Stimulated activated CD4-positive, alpha-beta T cell treated with anti-CD3 and anti-CD28 coated beads, Interleukin-12 subunit alpha, Interleukin-12 subunit beta, amount 100 ng/mL, for 24 hours (primary cell): ENCODE measurements at regions not wholly inside any gene's neighbourhood (a gene's known extent, or its start where the extent isn't known, plus 50 kb on each side); places are given as distances from the start of the nearest gene placed in this dataset.

ENCODE experiments used
- DNase-seq, 2 experiments: peaks; one replicate each; pipeline ENCODE4 v3.0.0-alpha.2; 2020; ENCODE audit warnings: low read depth in 2 of 2

DNA sequence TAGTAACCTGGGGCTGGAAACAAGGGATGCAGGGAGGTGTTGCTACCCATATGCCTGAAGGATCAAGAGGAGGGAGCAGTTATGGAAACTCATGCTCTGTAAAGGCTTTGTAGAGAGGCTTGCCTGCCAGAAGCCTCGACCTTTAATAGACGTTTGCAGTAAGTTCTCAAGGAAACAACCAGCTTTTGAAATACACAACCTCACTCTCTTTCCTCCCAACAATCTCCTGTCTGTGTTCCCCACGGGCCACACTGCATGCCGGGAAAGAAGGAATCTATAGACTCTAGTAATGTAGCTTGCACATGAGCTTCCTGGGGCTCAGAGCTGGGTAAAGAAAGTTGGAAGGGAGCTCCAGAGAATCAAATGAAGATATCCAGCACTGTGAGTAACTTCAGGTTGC is 101.6 kb upstream of the PACRGL start:
- no peak for DNase-seq

DNA sequence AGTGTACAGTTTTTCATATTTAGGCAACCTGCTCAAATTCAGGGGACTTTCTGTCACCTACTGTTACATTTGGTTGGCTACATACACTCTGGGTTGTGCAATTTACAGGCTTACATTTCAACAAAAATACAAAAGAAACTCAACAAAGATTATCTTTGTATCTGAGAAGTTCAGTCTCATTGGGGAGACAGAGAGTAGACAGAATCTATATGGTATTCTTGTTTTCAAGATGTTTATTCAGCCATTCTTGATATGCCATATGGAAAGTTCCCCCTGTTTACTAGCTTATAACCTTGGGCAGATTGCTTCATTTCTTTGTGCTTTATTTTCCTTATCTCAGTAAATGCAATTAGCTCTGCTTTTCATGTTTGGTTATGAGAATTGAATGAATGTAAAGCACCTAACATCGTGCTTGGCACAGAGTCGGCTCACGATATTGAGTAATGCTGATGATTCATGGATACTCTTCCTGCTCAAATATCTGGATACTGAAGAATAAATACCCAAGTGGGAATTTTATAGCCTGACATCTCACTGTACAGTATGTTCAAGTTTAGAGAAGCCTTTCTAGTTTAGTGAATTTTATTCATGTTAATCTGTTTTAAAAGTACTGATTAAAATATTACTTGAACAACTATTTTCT is 96.5 kb upstream of the PACRGL start:
- DNase-seq: no peak

DNA sequence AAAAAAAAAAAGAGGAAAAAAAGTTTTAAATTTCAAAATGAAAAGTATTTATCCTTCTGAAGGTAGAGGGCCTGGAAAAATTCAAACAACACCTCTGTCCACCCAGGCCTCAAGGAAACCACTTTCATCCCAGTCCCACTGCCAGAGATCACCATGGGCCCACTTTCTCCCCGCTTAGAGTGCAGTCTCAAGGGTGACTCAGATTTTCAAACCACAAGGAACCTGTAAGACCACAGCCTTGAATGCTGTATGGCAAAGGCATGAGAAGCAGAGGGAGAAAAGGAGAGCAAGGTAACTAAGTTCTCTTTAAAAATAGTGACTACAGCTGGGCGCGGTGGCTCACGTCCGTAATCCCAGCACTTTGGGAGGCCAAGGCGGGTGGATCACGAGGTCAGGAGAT is 87.9 kb upstream of the PACRGL start:
- no peak for DNase-seq

DNA sequence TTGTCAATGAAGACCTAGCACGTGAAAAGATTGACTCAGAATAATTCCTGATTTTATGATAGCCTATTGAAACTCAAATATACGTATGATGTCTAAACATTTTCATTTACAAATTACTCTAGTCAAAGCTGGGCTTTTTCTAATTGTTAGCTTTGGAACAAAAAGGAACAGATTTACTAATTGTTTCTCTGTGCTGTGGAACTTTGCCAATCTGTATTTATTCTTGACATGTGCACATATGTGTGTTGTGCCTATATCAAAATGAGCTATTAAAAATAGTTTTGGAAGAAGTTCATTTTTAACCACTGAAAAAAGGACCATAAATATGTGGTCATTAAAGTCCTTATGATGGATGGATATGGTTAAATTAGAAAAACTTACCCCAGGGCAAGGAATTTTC is 85.4 kb upstream of the PACRGL start:
- no peak for DNase-seq

DNA sequence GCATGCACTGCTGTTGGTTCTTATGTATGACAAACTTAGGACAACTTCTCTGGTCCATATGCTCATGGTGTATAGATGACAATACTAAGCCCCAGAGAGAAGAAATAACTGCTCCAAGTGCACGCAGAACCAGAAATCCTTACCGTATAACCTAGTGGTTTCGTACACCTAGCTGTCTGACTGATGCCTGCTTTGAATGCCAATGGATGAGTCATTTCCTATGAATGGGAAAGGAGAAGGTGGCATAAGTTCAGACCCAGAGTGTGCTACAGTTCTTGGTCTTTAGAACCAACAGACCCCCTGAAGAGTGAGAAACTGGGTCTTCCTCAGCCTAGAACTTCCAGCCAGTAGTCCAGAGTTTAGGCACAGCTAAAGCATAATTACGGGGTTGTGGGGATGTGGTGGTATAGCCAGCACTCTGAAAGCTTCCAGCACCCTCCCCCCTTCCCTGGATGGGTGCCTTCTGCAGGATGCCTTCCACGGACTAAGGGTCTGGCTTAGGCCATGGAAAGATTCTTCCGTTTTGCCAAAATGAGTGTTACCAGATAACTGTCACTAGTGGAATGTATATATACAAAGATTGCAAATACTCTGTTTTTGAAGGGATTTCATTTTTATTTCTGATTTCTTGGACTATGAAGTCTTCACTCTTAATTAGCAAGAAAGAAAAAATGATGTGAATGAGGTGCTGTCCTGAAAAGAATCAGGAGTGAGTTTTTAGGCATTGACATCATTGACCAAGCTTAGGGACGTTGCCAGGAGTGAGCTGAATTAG is 84.6 kb upstream of the PACRGL start:
- DNase-seq: no peak

DNA sequence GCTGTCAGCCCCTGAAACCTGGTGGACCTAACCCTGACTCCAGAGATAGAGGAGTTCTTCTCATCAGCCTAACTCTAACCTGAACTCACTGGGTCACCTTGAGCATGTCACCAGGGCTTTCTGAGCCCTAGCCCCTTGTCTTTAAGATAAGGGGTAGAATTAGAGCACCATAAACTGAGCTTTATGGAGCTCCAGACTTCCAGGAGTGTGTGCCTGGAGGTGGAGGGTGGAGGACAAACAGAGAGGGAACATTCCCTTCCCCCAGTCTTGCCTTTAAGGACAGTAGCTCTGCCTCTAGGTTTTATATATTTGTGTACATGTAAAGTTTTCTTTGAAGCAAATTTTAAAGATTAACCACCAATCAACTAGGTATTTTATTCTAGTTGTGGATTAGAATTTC is 83.9 kb upstream of the PACRGL start:
- DNase-seq: no peak

DNA sequence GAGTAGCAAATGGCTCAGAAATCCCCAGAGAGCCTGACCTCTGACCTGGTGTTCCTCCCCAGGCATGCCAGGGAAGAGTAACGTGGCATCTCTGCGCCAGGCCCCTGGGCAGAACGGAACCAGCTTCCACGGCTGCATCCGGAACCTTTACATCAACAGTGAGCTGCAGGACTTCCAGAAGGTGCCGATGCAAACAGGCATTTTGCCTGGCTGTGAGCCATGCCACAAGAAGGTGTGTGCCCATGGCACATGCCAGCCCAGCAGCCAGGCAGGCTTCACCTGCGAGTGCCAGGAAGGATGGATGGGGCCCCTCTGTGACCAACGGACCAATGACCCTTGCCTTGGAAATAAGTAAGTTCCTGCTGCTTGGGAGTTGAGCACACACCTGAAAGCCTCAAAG is 83.4 kb upstream of the PACRGL start:
- no peak for DNase-seq

DNA sequence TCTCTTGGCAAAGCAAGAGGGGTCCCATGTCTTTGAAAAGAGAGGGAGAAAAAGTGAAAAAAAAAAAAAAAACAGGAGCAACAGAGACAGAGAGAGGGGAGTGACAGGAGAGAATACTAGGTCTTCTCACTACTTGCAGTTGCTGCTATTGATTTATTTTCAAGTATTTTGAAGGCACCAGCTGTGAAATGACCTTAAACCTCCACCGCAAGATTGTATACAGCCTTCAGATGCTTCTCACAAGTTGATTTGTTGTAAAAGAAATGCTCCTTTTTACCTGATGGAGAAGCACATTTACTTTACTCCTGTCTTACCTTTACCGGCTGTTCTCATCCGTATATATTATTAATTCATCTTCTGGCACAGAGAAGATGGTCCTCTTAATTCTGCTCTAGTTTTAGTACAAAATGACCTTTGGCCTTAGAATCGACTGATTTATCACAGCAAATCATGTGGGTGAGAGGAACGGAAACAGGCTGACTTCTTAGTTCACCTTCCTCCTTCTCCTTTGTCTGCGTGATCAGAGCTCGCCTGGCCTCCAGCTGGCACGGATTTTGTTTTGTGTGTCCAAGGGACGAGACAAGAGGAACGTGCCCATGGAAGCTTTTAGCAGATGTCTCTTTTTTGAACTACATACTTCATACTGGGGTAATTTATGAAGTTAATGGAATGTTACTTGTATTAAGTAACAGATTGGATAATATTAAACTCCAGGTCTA is 82.4 kb upstream of the PACRGL start:
- DNase-seq: no peak

DNA sequence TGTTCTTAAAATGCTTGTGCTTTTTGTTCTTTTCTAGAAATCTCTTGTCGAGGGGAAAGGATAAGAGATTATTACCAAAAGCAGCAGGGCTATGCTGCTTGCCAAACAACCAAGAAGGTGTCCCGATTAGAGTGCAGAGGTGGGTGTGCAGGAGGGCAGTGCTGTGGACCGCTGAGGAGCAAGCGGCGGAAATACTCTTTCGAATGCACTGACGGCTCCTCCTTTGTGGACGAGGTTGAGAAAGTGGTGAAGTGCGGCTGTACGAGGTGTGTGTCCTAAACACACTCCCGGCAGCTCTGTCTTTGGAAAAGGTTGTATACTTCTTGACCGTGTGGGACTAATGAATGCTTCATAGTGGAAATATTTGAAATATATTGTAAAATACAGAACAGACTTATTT is 81.5 kb upstream of the PACRGL start:
- no peak for DNase-seq

DNA sequence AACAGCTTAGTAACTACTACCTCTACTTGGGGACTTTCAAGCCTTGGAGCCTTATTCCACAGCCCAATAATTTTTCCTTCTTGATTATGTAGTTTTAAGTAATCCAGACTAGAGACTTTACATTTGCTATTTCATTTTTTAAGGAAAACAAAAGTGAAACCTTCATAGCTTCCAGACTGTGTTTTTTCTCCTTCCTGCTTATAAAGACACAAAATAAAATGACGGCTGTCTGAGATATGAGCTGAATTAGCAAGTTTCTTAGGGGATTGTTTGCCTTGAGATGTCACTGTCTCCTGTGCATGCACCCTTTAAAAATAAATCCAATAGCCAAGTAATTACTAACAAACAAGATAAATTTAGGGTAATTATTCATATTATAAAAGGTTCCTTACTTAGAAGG is 78.8 kb upstream of the PACRGL start:
- no peak for DNase-seq

DNA sequence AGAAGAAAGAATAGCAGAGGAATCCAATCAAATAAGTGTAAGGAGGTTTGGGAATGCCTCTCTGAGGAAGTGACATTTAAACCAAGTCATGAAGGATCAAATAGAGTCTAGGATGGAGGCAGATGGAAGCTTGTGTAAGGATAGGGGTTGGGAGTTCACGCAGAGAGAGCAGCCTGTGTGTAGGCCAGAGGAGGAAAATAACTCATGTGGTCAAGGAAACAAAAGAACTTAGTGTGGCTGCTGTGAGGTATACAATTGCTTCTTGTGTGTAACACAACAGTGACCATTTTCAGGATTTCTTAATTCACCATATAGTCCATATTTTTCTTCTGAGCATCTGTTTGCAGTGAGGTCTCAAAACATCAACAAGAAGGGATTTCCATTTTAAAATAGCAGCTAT is 77.6 kb upstream of the PACRGL start:
- DNase-seq: no peak

DNA sequence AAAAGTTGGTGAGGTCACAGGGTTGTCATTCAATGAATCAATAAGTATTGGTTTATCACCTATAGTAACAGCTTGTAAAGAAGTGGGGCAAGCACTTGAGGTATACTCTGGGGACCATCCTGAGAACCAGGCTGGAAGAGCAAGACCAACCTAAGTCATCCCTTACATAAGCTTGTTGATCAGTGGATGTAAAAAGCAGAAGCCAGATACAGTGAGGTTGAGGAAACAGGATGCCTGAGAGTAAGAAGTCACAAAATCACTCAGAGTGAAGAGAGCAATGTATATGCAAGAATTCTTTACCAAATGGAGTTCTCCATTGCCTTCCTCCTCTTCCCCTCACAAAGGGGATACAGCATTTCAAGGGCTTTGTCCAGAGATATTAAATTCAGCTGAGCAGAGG is 76.3 kb upstream of the PACRGL start:
- no peak for DNase-seq

DNA sequence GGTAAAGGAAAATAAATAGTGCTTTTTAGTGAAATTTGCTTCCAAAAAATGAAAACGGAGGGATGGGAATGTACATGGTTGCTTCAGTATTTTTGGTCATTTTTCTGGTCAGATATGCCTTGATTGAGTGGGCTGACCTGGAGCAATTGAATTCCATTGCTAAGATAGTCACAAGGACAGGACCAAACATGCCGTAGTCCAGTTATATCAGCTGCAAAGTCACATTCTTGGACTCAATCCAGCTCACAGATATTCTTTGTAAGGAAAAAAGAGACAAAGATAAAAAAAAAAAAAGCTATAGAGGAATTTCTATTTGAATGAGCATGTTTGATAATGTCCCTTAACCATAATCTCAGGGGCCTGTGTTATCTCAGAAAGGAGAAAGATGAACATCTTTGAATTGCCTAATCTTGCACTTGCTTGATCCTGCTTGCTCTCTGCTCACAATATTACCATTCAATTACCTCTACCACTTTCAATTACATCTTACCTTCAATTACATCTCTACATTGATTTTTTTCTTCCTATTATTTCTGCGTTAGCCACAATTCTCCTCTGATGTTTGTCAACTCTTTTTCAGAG is 75.4 kb upstream of the PACRGL start:
- DNase-seq: no peak

DNA sequence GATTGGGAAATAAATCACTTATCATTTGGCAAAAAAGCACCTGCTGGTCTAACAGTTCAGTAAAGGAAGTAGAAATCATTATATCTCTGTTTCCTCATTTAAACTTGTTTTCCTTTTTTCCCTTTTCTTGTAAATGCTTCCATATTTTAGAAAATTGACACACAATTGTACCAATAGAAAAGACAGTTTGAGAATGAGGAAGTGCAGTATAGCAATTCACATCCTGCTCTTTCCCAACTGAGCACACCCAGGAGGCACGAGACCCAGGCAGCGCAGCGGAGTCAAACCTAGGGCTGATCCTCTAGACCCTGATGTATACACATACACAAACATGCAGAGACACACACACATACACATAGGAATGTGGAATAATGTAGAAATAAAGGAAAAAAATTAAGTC is 74.8 kb upstream of the PACRGL start:
- no peak for DNase-seq

DNA sequence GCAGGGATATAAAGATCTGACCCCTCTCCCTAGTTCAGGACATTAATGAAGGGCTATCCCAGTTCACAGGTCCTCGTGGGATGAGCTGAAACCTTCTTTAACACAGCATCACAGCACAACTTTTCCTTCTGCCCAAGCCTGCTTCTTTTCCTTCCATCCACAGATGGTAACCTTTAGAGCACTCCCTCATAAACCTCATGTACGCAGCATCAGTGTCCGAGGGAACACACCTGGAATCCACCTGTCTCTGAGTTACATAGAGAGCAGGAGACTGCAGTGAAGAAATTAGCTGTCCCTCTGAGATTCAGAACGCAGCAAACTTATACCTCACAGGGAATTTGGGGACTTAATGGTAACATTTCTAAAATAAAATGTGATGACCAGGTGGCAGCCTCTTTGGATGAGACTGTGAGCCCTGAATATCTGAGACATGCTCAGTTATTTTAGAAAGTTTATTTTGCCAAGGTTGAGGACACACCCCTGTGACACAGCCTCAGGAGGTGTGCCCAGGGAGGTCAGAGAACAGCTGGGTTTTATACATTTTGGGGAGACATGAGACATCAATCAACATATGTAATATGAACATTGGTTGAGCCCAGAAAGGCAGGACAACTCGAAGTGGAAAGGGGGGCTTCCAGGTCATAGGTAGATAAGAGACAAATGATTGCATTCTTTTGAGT is 73.8 kb upstream of the PACRGL start:
- no peak for DNase-seq

DNA sequence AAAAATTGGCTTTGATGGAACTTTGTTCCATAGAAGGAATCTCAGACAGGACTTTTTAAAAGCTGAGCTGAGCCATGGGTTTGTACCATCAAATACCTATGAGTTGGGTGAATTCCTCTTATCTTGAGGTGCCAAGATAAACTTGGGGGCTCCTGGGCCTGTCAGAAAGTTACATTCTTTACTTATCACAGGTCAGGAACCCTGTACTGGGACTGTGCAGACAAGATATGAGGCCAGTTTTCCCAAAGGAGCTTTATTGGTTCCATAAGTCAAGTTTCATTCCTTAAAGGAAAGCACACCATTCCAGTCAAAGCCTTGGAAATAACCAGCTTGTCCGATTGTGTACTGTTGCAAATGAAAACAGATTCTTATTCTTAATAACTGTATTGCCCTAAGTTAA is 72.4 kb upstream of the PACRGL start:
- no peak for DNase-seq

DNA sequence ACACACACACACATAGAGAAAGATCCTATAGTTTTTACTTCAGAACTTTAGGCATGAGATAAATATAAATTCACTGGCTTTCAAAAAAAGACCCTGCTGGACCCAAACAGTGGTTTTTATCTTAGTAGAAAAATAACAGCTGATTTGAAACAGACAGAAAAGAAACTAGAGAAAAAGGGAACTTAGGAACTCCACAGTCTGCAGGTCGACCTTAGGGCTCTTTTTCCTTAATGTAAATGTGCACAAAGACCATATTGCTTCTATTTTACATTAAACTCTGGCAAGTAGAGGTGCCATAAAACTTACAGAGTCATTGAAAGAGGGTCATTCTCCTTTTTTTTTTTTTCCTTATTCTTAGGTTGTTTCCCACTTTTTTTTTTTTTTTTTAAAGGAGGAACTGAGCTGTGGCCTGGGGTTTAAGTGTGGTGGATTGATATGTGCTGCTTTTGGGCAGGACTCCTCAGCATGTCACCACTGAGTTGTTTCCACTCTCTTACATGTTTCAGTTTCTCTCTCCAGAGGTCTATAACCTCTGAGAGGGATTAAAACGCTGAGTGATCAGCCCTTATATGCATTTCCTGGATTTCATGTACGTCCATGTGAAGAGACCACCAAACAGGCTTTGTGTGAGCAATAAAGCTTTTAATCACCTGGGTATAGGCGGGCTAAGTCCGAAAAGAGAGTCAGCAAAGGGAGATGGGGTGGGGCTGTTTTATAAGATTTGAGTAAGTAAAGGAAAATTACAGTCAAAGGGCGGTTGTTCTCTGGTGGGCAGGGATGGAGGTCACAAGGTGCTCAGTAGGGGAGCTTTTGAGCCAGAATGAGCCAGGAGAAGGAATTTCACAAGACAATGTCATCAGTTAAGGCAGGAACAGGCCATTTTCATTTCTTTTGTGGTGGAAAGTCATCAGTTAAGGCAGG is 70.8 kb upstream of the PACRGL start:
- no peak for DNase-seq

DNA sequence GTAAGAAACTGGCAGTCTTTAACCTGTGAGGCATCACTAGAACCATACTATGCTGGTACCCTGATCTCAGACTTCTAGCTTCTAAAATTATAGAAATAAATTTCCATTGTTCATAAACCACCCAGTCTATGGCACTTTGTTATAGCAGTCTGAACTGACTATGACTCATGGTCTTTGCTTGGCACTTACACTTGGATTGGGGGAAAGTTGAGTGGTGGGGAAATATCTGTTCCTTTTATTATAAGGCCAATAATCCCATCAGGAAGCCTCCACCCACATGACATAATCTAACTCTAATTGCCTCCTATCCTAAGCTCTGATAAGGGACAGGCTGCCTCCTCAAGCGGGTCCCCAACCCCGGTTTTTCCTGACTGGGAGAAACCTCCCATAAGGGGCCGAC is 61.4 kb upstream of the PACRGL start:
- DNase-seq: no peak

DNA sequence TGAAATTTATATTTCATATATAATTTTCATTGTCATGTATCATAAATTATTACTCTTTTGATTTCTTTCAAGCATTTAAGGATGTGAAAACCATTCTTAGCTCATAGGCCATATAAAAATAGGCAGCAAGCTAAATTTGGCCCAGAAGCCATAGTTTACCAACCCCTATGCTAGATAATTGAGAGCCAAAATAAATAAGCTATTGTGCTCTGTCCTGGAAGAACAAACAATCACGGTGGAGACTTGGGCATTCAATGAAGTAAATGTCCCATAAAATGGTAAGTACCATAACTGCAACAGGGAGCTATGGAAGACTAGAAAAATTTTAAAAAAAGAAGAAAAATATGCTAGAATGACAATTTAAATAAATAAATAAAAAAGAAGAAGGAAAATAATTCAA is 60.9 kb upstream of the PACRGL start:
- no peak for DNase-seq

DNA sequence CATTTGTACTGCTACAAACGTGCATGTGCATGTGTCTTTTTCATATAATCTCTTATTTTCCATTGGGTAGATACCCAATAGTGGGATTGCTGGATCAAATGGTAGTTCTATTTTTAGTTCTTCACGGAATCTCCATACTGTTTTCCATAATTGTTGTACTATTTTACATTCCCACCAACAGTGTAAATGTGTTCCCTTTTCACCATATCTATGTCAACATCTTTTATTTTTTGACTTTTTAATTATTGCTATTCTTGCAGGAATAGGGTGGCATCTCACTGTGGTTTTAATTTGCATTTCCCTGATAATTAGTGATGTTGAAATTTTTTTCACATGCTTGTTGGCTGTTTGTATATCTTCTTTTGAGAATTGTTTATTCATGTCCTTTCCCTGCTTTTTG is 59.3 kb upstream of the PACRGL start:
- no peak for DNase-seq

DNA sequence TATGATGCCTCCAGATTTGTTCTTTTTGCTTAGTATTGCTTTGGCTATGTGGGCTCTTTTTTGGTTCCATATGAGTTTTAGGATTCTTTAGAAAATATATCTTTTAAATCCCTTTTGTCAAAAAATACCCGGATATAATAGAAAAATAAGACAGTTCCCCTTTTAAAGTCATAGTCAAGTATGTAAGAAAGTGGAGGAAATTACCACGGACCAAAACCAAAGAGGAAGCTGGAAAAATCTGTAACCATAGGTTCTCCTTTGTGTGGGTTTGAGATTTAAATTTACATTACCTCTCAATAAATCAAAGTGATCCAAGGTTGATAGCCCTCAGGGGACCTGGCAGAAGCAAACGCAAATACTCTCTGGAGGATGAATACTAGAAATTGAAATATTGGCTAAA is 58.3 kb upstream of the PACRGL start:
- no peak for DNase-seq
